Ramos (cell line): ENCODE measurements at regions not wholly inside any gene's neighbourhood (a gene's known extent, or its start where the extent isn't known, plus 50 kb on each side); places are given as distances from the start of the nearest gene placed in this dataset.

Experiments used
- in situ Hi-C: fragments of 300-500 bp; cut with MboI; formaldehyde crosslinking; loops from one replicate; pipeline ENCODE4 v1.14.3; 2022; ENCODE audit warnings: low sequenced_read_pairs; ENCODE audit not compliant: unreplicated experiment

- in situ Hi-C loops: no loop called here
Observed at GRCh38 chr5:5787373-5787772, 364.9 kb downstream of the ICE1 start.

GRCh38 chr5:5784101-5784500 lies 361.6 kb downstream of the ICE1 start:
- in situ Hi-C loops: no loop called here

GRCh38 chr5:5783021-5783420 lies 360.5 kb downstream of the ICE1 start:
- in situ Hi-C loops: no loop called here

- in situ Hi-C loops: no loop called here
Observed at GRCh38 chr5:5782402-5782801, 359.9 kb downstream of the ICE1 start.

- in situ Hi-C loops: no loop called here
Observed at GRCh38 chr5:5781335-5781734, 358.9 kb downstream of the ICE1 start.

- in situ Hi-C loops: no loop called here
Observed at GRCh38 chr5:5780253-5780652, 357.8 kb downstream of the ICE1 start.

GRCh38 chr5:5777013-5777412 lies 354.5 kb downstream of the ICE1 start:
- in situ Hi-C loops: no loop called here

GRCh38 chr5:5772202-5772601 lies 349.7 kb downstream of the ICE1 start:
- in situ Hi-C loops: no loop called here

GRCh38 chr5:5770825-5771224 lies 348.3 kb downstream of the ICE1 start:
- in situ Hi-C loops: no loop called here

- in situ Hi-C loops: no loop called here
Observed at GRCh38 chr5:5767286-5767928, 344.9 kb downstream of the ICE1 start.

GRCh38 chr5:5765066-5765850 lies 342.8 kb downstream of the ICE1 start:
- in situ Hi-C loops: no loop called here

GRCh38 chr5:5764246-5764645 lies 341.8 kb downstream of the ICE1 start:
- in situ Hi-C loops: no loop called here

- in situ Hi-C loops: no loop called here
Observed at GRCh38 chr5:5756762-5757161, 334.3 kb downstream of the ICE1 start.

GRCh38 chr5:5755888-5756287 lies 333.4 kb downstream of the ICE1 start:
- in situ Hi-C loops: no loop called here

- in situ Hi-C loops: no loop called here
Observed at GRCh38 chr5:5752844-5753243, 330.4 kb downstream of the ICE1 start.

GRCh38 chr5:5751987-5752386 lies 329.5 kb downstream of the ICE1 start:
- in situ Hi-C loops: no loop called here

- in situ Hi-C loops: no loop called here
Observed at GRCh38 chr5:5751498-5751897, 329.0 kb downstream of the ICE1 start.

GRCh38 chr5:5741418-5741817 lies 318.9 kb downstream of the ICE1 start:
- in situ Hi-C loops: no loop called here

- in situ Hi-C loops: no loop called here
Observed at GRCh38 chr5:5739490-5739945, 317.0 kb downstream of the ICE1 start.

- in situ Hi-C loops: no loop called here
Observed at GRCh38 chr5:5738797-5739489, 316.5 kb downstream of the ICE1 start.

- in situ Hi-C loops: no loop called here
Observed at GRCh38 chr5:5736007-5736406, 313.5 kb downstream of the ICE1 start.
